ENCODE measurements at regions not wholly inside any gene's neighbourhood (a gene's known extent, or its start where the extent isn't known, plus 50 kb on each side); places are given as distances from the start of the nearest gene placed in this dataset.
"Not testable (repeated sequence)": the region's sequence is repeated elsewhere in the genome, so short reads cannot be mapped to it uniquely, and the experiment has no call there.

DNA sequence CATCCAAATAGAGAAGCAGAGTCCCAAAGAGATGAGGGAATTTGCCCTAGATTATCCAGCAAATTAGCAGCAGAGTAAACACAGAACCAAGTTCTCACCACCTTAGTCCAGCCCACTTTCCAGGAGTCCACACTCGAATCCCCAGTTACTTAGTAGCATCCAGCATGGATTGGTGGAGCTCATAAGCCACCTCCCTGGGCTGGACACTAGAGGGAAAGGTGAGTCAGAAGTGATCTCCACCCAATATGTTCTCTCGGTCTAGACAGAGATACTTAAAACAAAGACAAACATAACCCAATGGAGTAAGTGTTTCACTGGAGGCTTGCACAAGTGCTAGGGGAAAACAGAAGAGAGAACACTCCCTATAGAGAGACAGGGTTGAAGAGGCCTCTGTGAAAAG lies 105.1 kb upstream of the CPEB2 start:
- H3K4me3 ChIP-seq (ENCODE audit: low read length), result no peak overlapping the region
- no peak for DNase-seq (ENCODE audit: low read depth, low spot score)

- no peak overlapping the region for H3K4me3 ChIP-seq (ENCODE audit: low read length)
- no peak for DNase-seq (ENCODE audit: low read depth, low spot score)
Measured at GRCh38 chr4:14898989-14899388, 103.3 kb upstream of the CPEB2 start.

DNA sequence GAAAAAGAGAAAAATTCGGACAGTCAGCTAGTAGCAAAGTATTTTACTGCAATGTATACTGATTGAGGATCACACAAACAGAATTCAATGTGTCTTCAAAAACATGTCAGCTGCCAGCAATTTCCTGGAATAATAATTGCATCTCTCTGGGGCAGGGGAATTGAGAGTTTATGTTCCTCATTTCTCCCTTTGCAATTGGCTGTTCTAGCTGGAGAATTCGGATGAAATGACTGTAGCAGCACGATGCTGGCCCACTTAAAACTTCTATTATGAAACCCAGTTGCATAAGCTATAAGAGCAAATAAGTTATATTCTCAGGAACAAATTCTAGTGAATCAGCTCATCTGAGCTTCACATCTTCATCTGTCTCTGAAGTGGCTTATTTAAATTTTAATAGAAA lies 99.9 kb upstream of the CPEB2 start:
- no peak overlapping the region for H3K4me3 ChIP-seq (ENCODE audit: low read length)
- DNase-seq (ENCODE audit: low read depth, low spot score), result no peak

DNA sequence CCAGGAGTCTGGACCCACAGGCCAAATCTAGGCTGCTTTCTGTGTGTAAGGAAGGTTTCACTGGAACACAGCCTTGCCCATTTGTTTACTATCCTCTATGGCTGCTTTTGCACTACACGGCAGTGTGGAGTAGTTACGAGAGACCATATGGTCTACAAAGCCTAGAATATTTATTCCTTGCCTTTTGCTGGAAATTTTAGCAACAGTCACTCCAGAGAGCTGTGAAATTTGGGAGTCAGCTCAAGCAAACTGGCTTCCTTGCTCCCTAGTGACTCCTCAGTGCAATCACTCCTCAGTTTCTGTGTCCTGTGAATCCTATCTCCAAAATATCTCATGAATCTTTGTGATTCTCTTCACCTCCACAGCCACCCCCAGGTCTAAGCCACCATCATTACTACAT lies 99.0 kb upstream of the CPEB2 start:
- no peak for DNase-seq (ENCODE audit: low read depth, low spot score)
- no peak overlapping the region for H3K4me3 ChIP-seq (ENCODE audit: low read length)

DNA sequence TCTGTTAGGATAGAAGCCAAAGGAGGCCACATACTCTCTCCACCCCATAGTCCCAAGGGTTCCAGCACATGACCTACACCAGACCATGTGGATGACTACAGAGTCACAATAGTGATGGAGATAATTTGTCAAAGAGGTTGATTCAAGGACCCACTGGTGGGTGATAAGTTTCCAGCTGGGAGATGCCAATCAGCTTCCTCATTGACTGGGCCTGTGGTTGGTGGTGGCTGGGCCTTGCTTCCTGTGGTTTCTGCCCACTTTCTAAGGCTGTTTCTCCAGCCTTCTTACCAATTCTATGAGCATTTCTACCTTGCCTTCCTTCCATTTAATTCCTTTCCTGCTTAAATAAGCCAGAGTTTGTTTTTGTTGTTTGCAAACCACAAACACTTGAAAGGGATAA lies 95.5 kb upstream of the CPEB2 start:
- H3K4me3 ChIP-seq (ENCODE audit: low read length), result no peak overlapping the region
- DNase-seq (ENCODE audit: low read depth, low spot score), result no peak

DNA sequence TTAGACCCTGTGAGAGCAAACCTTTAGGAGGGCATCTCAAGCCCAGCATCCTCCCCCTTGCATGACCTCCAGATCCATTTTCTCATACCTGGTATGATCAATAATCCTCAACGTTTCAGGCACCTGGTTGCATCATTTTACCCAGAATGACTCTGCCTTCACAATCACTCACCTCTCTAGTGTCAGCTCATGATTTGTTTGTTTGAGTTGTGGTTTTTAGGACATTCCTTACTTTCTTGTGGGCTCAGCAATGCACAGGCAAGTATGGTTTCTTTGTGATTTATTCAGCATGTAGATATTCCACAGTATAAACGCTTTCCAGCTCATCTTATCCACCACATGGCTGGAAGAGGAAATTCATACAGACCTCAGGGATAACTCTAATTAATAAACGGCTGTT lies 93.6 kb upstream of the CPEB2 start:
- no peak overlapping the region for H3K4me3 ChIP-seq (ENCODE audit: low read length)
- no peak for DNase-seq (ENCODE audit: low read depth, low spot score)

- no peak for DNase-seq (ENCODE audit: low read depth, low spot score)
- H3K4me3 ChIP-seq (ENCODE audit: low read length), result no peak overlapping the region
Measured at GRCh38 chr4:14910411-14910810, 91.9 kb upstream of the CPEB2 start.

DNA sequence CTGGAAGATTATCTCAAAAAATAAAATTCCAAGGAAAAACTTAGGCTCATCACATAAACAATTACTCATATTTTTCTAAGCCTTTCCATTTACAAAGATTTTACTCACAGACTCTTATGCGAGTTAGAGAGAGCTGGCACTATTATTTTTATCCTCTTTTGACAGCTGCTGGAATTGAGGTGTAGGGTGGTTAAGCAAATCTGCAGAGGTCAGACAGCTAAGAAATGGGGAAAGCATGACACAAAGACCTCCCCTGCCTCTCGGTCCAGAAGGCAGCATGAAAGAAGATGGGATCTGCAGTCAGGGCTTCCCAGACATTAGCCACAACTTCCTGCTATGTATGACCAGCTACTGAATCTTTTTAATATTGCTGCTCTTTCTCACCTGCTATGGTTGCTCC lies 89.9 kb upstream of the CPEB2 start:
- no peak overlapping the region for H3K4me3 ChIP-seq (ENCODE audit: low read length)
- no peak for DNase-seq (ENCODE audit: low read depth, low spot score)

DNA sequence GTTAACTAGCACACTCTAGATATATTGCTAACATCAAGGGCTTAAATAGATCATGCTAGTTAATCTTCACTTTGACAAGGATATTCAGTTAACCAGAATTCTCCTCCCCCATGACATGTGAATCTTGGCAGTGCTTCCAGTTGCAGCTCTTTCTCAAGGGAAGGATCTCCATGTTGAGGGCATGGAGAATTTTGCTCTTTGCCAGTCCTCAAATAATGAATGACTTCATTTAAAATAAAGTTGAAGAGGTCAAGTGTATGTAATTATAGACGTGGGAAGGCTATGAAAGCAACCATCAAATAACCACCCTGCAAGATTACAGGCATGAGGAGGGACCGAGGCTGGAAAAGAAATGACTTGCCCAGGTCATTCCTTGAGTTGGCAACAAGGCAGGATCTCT lies 87.3 kb upstream of the CPEB2 start:
- no peak overlapping the region for H3K4me3 ChIP-seq (ENCODE audit: low read length)
- no peak for DNase-seq (ENCODE audit: low read depth, low spot score)

DNA sequence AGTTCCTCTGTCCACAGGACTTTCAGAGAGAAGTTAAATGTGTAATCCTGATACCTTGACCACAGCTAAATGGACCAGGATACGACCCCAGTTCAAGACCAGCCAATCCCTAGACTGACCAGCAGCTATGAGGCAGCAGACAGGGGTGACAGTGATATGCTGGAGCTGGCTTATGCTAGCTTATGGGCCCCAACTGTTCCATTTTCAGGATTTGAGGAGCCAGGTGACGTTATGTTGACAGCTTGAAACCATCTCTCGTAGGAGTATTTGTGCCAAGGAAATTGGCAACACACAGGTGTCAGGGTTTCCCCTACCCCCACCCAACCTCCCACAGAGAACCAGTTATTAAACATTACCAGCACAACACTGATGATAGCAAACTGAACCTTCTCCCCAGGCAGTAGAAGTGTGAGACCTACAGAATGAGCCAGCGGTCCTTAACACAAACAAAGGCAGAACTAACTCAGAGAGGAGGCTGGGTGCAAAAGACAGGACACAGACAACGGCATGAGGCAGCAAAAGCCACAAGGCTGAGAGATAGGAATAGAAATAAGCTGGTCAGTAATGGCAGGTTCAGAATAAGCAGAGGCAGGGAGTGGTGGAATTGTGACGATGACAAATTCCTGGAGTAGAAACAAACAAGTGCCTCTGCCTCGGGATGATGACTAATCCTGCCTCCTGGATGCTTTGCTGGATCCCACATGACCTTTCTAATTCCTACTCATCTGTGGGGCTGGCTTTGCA lies 85.6 kb upstream of the CPEB2 start:
- no peak for DNase-seq (ENCODE audit: low read depth, low spot score)
- H3K4me3 ChIP-seq (ENCODE audit: low read length), result no peak overlapping the region

DNA sequence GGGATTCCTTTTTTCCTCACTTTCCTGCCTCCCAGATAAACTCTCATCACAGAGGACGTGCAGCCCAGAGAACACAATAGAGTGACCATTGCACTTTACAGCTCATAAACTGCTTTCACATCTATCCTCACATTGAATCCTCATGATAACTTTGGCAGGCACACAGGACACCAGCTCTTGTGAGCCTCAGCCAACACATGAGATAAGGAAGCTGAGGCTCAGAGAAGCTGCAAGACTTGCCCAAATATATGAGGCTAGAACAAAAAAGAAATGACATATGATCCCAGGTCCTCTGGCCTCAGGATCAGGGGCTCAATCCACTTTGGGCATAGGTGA lies 85.0 kb upstream of the CPEB2 start:
- no peak overlapping the region for H3K4me3 ChIP-seq (ENCODE audit: low read length)
- no peak for DNase-seq (ENCODE audit: low read depth, low spot score)

- no peak overlapping the region for H3K4me3 ChIP-seq (ENCODE audit: low read length)
- no peak for DNase-seq (ENCODE audit: low read depth, low spot score)
Measured at GRCh38 chr4:14918336-14918735, 83.9 kb upstream of the CPEB2 start.

GRCh38 chr4:14919785-14920184 lies 82.5 kb upstream of the CPEB2 start:
- no peak overlapping the region for H3K4me3 ChIP-seq (ENCODE audit: low read length)
- no peak for DNase-seq (ENCODE audit: low read depth, low spot score)

DNA sequence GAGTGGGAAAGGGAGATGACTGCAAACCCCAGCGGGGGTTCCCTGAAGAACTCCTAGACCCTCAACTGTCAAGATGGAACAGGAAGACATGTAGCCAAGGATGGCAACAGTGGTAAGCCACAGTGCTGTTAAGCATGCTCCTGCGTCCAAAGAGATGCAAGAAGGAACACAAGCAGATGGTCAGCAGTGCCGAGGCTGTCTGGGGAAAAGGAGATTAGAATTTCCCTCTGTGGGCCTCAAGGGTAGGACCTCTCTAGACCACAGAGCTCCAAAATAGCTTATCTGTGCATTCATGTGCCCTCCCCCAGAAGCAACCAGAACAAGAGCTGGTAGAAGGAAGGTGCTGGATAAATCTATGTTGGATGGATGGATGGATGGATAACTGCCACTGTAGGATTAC lies 82.0 kb upstream of the CPEB2 start:
- H3K4me3 ChIP-seq (ENCODE audit: low read length), result no peak overlapping the region
- DNase-seq (ENCODE audit: low read depth, low spot score), result no peak

GRCh38 chr4:14920759-14921320 lies 81.4 kb upstream of the CPEB2 start:
- H3K4me3 ChIP-seq (ENCODE audit: low read length), result no peak overlapping the region
- no peak for DNase-seq (ENCODE audit: low read depth, low spot score)

DNA sequence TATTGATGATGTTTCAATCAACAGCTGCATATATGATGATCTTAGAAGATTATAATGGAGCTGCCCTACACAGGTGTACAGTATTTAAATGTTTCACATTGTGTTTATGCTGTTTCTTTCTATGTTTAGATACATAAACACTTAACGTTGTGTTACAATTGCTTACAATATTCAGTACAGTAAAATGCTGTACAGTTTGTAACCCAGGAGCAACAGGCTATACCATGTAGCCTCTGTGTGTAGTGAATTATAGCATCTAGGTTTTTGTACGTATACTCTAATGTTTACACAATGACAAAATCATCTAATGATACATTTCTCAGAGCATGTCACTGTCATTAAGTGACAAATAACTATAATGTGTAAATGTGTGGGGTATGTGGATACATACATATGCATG lies 80.5 kb upstream of the CPEB2 start:
- not testable (repeated sequence) for H3K4me3 ChIP-seq (ENCODE audit: low read length); DNase-seq (ENCODE audit: low read depth, low spot score)

DNA sequence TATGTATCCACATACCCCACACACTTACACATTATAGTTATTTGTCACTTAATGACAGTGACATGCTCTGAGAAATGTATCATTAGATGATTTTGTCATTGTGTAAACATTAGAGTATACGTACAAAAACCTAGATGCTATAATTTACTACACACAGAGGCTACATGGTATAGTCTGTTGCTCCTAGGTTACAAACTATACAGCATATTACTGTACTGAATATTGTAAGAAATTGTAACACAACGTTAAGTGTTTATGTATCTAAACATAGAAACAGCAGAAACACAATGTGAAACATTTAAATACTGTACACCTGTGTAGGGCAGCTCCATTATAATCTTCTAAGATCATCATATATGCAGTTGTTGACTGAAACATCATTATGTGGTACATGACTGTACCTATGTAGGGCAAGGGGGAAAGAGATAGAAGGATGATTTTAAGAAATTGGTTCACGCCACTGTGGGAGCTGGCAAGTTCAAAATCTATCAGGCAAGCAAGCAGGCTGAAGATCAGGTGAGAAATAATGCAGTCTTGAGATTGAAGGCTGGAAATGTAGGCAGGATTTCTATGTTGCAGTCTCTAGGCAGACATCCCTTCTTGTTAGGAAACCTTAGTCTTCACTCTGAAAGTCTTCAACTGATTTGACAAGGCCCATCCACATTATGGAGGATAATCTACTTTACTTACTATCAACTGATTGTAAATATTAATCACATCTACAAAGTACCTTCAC lies 78.0 kb upstream of the CPEB2 start:
- no peak overlapping the region for H3K4me3 ChIP-seq (ENCODE audit: low read length)
- no peak for DNase-seq (ENCODE audit: low read depth, low spot score)

DNA sequence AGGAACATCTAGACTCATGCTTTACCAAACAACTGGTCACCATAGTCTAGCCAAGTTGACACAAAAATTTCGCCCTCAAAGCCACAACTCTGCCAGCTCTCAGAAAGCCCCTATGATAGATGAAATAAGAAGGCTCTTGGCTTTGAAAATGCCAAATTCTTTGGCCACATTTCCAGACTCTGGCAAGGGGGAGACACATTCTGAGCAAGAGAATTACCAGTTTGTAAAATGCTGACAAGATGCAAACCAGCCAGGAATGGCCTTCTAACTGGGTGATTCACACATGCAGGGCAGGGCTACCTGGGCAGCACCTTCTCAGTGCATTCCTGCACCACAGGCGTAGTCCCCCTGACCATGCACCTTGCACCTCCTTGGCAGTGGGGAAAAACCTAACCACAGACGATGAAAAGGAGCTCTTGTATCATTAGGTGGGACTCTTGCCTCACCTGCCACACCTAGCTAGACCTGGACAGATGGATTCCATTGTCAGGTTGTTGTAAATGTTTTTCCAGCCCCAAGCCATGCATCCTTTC lies 77.4 kb upstream of the CPEB2 start:
- no peak overlapping the region for H3K4me3 ChIP-seq (ENCODE audit: low read length)
- DNase-seq (ENCODE audit: low read depth, low spot score), result no peak

GRCh38 chr4:14925471-14925870 lies 76.8 kb upstream of the CPEB2 start:
- DNase-seq (ENCODE audit: low read depth, low spot score), result no peak
- no peak overlapping the region for H3K4me3 ChIP-seq (ENCODE audit: low read length)

DNA sequence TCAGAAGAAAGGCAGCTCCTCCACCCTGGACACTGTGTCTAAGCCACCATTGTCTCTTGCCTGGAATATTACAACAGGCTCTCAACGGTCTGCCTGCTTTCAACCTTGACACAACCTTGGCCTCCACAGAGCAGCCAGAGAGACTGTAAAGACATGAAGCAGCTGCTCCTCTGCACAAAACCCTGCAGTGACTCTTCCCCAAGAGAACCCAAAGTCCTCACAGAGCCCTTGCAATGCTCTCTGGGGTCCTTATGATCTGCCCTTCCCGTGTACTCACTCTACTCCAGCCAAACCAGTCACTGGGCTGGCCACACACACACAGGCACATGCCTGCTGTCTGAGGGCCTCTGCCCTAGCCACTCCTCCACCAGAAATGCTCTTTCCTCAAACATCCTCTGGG lies 75.9 kb upstream of the CPEB2 start:
- no peak overlapping the region for H3K4me3 ChIP-seq (ENCODE audit: low read length)
- DNase-seq (ENCODE audit: low read depth, low spot score), result no peak

- DNase-seq (ENCODE audit: low read depth, low spot score), result no peak
- H3K4me3 ChIP-seq (ENCODE audit: low read length), result no peak overlapping the region
Measured at GRCh38 chr4:14928035-14928434, 74.2 kb upstream of the CPEB2 start.
